OCI-LY1 (cell line): ENCODE measurements at regions not wholly inside any gene's neighbourhood (a gene's known extent, or its start where the extent isn't known, plus 50 kb on each side); places are given as distances from the start of the nearest gene placed in this dataset.

Experiments used
- H2AFZ ChIP-seq: fragments of 200-600 bp; sonication (generic), shearing (Covaris generic); 2 replicates; pipeline ENCODE4 v1.6.0; 2014; ENCODE audit warnings: antibody characterized with exemption, mild to moderate bottlenecking, low read length
- H3F3A ChIP-seq: fragments of 200-600 bp; sonication (generic), shearing (Covaris generic); 2 replicates; pipeline ENCODE4 v1.6.0; 2014; ENCODE audit warnings: mild to moderate bottlenecking, antibody characterized with exemption, low read length, moderate library complexity; ENCODE audit not compliant: insufficient read depth
- H3K27ac ChIP-seq: fragments of 200-600 bp; sonication (generic); 2 replicates; pipeline ENCODE4 v1.5.1; 2014; ENCODE audit warnings: low read length, mixed run types, mild to moderate bottlenecking, low read depth; ENCODE audit not compliant: poor library complexity, severe bottlenecking
- H3K27me3 ChIP-seq: fragments of 200-600 bp; sonication (generic); 2 replicates; pipeline ENCODE4 v1.6.0; 2014; ENCODE audit warnings: antibody characterized with exemption, mild to moderate bottlenecking, low read length, moderate library complexity; ENCODE audit not compliant: insufficient read depth
- H3K36me3 ChIP-seq: fragments of 200-600 bp; sonication (generic); 2 replicates; pipeline ENCODE4 v1.6.1; 2014; ENCODE audit warnings: mild to moderate bottlenecking, antibody characterized with exemption, low read length, moderate library complexity, mixed read lengths; ENCODE audit not compliant: insufficient read depth
- H3K4me1 ChIP-seq: fragments of 200-600 bp; sonication (generic); 2 replicates; pipeline ENCODE4 v1.5.1; 2014; ENCODE audit warnings: mild to moderate bottlenecking, low read length, moderate library complexity; ENCODE audit not compliant: insufficient read depth, severe bottlenecking
- H3K4me2 ChIP-seq: fragments of 200-600 bp; sonication (generic), shearing (Covaris generic); 2 replicates; pipeline ENCODE4 v1.6.1; 2014; ENCODE audit warnings: low read length
- H3K4me3 ChIP-seq: fragments of 200-600 bp; sonication (generic); 2 replicates; pipeline ENCODE4 v1.5.1; 2014; ENCODE audit warnings: low read length, low read depth, mild to moderate bottlenecking, mixed read lengths; ENCODE audit not compliant: poor library complexity, severe bottlenecking
- H3K79me2 ChIP-seq: fragments of 200-600 bp; shearing (Covaris generic); 2 replicates; pipeline ENCODE4 v1.6.1; 2016; ENCODE audit warnings: mixed run types, low read length, mixed read lengths; ENCODE audit not compliant: insufficient read depth
- H3K9ac ChIP-seq: fragments of 200-600 bp; sonication (generic), shearing (Covaris generic); 2 replicates; pipeline ENCODE4 v1.6.1; 2014; ENCODE audit warnings: mild to moderate bottlenecking, low read length, mixed read lengths
- H3K9me2 ChIP-seq: fragments of 200-600 bp; sonication (generic), shearing (Covaris generic); 2 replicates; pipeline ENCODE4 v1.6.1; 2014; ENCODE audit warnings: low read depth, mild to moderate bottlenecking, low read length, mixed read lengths
- H3K9me3 ChIP-seq: fragments of 200-600 bp; shearing (Covaris generic); 2 replicates; pipeline ENCODE4 v1.6.1; 2014; ENCODE audit warnings: low read length, mixed read lengths
- H4K20me1 ChIP-seq: fragments of 200-600 bp; sonication (generic), shearing (Covaris generic); 2 replicates; pipeline ENCODE4 v1.6.0; 2016; ENCODE audit warnings: mild to moderate bottlenecking, low read length; ENCODE audit not compliant: insufficient read depth
- EZH2 ChIP-seq: fragments of 200-600 bp; sonication (generic), shearing (Covaris generic); IDR thresholded peaks from 2 replicates; pipeline ENCODE4 v1.8.0; 2017; ENCODE audit warnings: borderline replicate concordance, mixed run types, mild to moderate bottlenecking, antibody characterized with exemption, low read length, moderate library complexity, mixed read lengths
- TF ChIP-seq, protein P1 (sequence below): fragments of 200-600 bp; sonication (generic), shearing (Covaris generic); IDR thresholded peaks from 2 replicates; pipeline ENCODE4 v1.5.1; 2017; ENCODE audit warnings: mild to moderate bottlenecking, antibody characterized with exemption, low read length, moderate library complexity, mixed read lengths

DNA sequence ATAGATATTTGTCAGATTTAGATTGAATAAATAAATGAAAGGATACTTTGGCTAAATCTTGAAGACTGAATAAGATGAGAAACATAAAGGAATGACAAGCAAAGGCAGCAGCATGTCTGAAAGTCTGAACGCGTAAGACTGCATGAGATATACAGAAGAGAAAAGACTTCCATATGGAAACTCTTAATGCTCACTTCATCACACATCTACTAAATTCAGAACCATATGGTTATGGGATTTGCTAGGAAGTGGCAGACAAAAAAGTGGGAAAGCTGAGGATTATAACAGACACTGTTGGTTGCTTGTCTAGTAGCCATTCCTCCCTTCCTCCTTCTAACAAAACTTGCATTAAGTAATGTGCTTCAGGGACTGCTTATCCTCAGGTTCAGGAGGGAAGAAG, 446.7 kb downstream of the KCTD12 start:
- Histone ChIP-seq H3K9ac (no peak overlapping the region), H3K4me3 (no peak overlapping the region), H3K27me3 (no peaks in the 10 kb centered on the region), H3K9me3 (peaks cover 5% of the 10 kb centered on the region; the same call in 1 of the 2 replicates), H3F3A (no peaks in the 10 kb centered on the region), H3K36me3 (no peaks in the 10 kb centered on the region), H4K20me1 (no peaks in the 10 kb centered on the region), H3K27ac (no peak overlapping the region), H3K79me2 (no peaks in the 10 kb centered on the region), H3K9me2 (no peaks in the 10 kb centered on the region), H3K4me1 (peaks cover 8% of the 10 kb centered on the region), H2AFZ (no peak overlapping the region), H3K4me2 (no peak overlapping the region)
- no peak for TF ChIP-seq EZH2
- TF ChIP-seq, protein P1, sequence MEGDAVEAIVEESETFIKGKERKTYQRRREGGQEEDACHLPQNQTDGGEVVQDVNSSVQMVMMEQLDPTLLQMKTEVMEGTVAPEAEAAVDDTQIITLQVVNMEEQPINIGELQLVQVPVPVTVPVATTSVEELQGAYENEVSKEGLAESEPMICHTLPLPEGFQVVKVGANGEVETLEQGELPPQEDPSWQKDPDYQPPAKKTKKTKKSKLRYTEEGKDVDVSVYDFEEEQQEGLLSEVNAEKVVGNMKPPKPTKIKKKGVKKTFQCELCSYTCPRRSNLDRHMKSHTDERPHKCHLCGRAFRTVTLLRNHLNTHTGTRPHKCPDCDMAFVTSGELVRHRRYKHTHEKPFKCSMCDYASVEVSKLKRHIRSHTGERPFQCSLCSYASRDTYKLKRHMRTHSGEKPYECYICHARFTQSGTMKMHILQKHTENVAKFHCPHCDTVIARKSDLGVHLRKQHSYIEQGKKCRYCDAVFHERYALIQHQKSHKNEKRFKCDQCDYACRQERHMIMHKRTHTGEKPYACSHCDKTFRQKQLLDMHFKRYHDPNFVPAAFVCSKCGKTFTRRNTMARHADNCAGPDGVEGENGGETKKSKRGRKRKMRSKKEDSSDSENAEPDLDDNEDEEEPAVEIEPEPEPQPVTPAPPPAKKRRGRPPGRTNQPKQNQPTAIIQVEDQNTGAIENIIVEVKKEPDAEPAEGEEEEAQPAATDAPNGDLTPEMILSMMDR: no peak

DNA sequence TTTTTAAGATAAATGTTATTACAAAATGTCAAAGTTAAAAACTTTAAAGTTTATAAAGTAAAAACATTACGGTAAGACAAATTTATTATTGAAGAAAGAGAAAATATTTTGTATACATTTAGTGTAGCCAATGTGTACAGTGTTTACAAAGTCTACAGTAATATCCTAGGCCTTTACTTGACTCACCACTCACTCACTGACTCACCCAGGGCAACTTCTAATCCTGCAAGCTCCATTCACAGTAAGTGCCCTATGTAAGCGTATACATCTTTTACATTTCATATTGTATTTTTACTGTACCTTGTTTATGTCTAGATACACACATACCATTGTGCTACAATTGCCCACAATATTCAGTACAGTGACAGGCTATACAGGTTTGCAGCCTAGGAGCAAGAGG, 448.2 kb downstream of the KCTD12 start:
- Histone ChIP-seq H2AFZ (no peak overlapping the region), H3K4me2 (no peak overlapping the region), H3K4me3 (no peak overlapping the region), H3K27me3 (no peaks in the 10 kb centered on the region), H3K9ac (no peak overlapping the region), H3K9me2 (no peaks in the 10 kb centered on the region), H3K27ac (no peak overlapping the region), H4K20me1 (no peaks in the 10 kb centered on the region), H3K79me2 (no peaks in the 10 kb centered on the region), H3K36me3 (no peaks in the 10 kb centered on the region), H3F3A (no peaks in the 10 kb centered on the region), H3K4me1 (peaks cover 8% of the 10 kb centered on the region), H3K9me3 (peaks cover under 1% of the 10 kb centered on the region; the same call in 1 of the 2 replicates)
- TF ChIP-seq, protein P1: no peak
- TF ChIP-seq EZH2: no peak

DNA sequence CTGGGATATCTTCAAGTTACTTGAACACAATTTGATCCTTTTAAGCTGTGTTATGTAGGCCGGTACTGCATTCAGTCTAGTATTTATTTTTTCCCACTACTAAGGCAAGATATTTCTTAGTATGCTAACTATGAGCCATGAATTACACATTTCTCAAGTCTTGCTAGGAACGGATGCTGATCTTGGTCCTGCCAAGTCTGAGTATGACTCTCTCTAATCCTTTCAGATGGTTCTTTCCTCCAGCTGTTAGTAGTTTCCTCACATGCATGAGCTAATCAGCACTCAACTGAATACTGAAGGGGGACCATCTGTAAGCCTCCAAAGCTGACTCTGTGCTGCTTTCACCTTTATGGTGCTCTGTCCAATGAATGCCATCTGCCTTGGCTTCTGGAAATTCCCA, 460.3 kb downstream of the KCTD12 start:
- Histone ChIP-seq H3K4me2 (no peak overlapping the region), H3K9me3 (no peaks in the 10 kb centered on the region), H3K27me3 (no peaks in the 10 kb centered on the region), H3F3A (no peaks in the 10 kb centered on the region), H2AFZ (no peak overlapping the region), H3K9me2 (no peaks in the 10 kb centered on the region), H3K4me3 (no peak overlapping the region), H4K20me1 (no peaks in the 10 kb centered on the region), H3K79me2 (no peaks in the 10 kb centered on the region), H3K9ac (no peak overlapping the region), H3K36me3 (no peaks in the 10 kb centered on the region), H3K4me1 (no peaks in the 10 kb centered on the region), H3K27ac (no peak overlapping the region)
- TF ChIP-seq, protein P1: no peak
- no peak for TF ChIP-seq EZH2
